ENCODE measurements at regions not wholly inside any gene's neighbourhood (a gene's known extent, or its start where the extent isn't known, plus 50 kb on each side); places are given as distances from the start of the nearest gene placed in this dataset.

DNA sequence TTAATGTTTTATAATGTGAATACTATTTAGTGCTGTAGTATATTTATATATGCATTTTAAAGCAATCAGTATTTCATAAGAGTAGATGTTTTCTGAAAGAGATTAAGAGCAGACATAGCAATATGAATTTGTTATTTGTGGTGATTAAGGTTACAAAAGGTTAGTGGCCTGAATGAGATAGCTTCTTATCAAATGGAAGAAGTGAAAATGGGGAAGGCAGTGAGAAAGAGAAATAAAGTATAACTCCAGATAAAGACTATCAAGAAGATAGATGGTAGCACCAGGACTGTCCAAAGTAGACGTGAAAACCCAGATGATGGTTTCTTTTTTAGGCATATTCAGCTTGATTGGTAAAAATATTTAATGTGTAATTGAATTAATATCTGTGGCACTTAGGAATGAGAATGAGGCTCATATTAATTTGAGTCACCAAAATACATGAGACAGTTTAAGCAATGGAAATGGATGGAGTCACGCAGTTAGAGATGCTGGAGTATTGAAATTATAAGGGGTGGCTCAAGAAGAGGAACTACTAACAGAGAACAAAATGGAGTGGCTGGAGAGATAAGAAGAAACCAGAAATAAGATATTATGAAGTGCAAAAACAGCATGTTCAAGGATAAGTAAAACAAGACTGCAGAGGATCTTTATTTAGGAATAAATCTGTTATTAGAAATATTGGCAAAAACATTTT lies 288.0 kb upstream of the SEMA3C start:
- POLR2A ChIA-PET: no interaction called here
- intact Hi-C loops (cut with micrococcal nuclease): no loop called here

GRCh38 chr7:81206217-81206616 lies 287.4 kb upstream of the SEMA3C start:
- DNase-seq: no peak
- no peak overlapping the region for H3K4me3 Mint-ChIP-seq

More for the DNA sequence above, 288.0 kb upstream of the SEMA3C start:
- no peak overlapping the region for H3K27ac ChIP-seq (ENCODE audit: low read depth, low read length)
- H3K27ac Mint-ChIP-seq: no peak overlapping the region
- H3K36me3 ChIP-seq (ENCODE audit: control insufficient read depth in 2 of 3, insufficient read depth in 3 of 3, low read length in 3 of 3): no peaks in the 10 kb centered on the region
- no peaks in the 10 kb centered on the region for H3K36me3 Mint-ChIP-seq
- no peaks in the 10 kb centered on the region for H3K9me3 ChIP-seq (ENCODE audit: control insufficient read depth in 2 of 3, low read length in 3 of 3)
- ATAC-seq (peak; percentile 55), DNase-seq (no peak)
- H3K27me3 Mint-ChIP-seq: no peaks in the 10 kb centered on the region
- H3K4me1 Mint-ChIP-seq: no peaks in the 10 kb centered on the region
- no peak overlapping the region for H3K4me3 ChIP-seq (ENCODE audit: low read length)
- CTCF ChIA-PET: no interaction called here
- no peak overlapping the region for H3K4me3 Mint-ChIP-seq
- H3K27me3 ChIP-seq (ENCODE audit: control insufficient read depth in 2 of 2, insufficient read depth in 2 of 2, low read length in 2 of 2): no peaks in the 10 kb centered on the region
- H3K9me3 Mint-ChIP-seq: peaks cover 0 to 17% (median 2%) of the 10 kb centered on the region in 11 donors
- H3K4me1 ChIP-seq (ENCODE audit: control insufficient read depth in 2 of 2, insufficient read depth in 2 of 2, low read length in 2 of 2): no peaks in the 10 kb centered on the region

DNA sequence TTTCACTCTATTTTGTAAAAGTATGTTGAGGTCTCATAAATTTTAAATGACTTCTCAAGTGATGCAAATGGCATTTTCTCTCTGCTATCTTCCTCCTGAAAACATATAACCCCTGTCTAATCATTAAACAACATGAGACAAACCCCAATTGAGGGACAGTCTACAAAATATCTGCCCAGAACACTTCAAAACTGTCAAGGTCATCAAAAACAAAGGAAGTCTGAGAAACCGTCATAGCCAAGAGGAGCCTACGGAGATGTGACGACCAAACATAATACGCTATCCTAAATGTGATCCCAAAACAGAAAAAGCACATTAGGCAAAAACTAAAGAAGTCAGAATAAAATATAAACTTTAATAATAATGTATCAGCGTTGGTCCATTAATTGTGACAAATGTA lies 282.3 kb upstream of the SEMA3C start:
- ChIA-PET CTCF (no interaction called here), POLR2A (no interaction called here)
- Mint-ChIP-seq H3K36me3 (no peaks in the 10 kb centered on the region), H3K9me3 (peaks cover 0 to 15% (median under 1%) of the 10 kb centered on the region in 11 donors), H3K4me3 (no peak overlapping the region), H3K27me3 (no peaks in the 10 kb centered on the region), H3K4me1 (no peaks in the 10 kb centered on the region), H3K27ac (no peak overlapping the region)
- H3K27me3 ChIP-seq (ENCODE audit: control insufficient read depth in 2 of 2, insufficient read depth in 2 of 2, low read length in 2 of 2): no peaks in the 10 kb centered on the region
- no peak overlapping the region for H3K27ac ChIP-seq (ENCODE audit: low read depth, low read length)
- no peaks in the 10 kb centered on the region for H3K4me1 ChIP-seq (ENCODE audit: control insufficient read depth in 2 of 2, insufficient read depth in 2 of 2, low read length in 2 of 2)
- DNase-seq (no peak), ATAC-seq (no peak)
- H3K36me3 ChIP-seq (ENCODE audit: control insufficient read depth in 2 of 3, insufficient read depth in 3 of 3, low read length in 3 of 3): no peaks in the 10 kb centered on the region
- intact Hi-C loops (cut with micrococcal nuclease): no loop called here
- no peak overlapping the region for H3K4me3 ChIP-seq (ENCODE audit: low read length)
- no peaks in the 10 kb centered on the region for H3K9me3 ChIP-seq (ENCODE audit: control insufficient read depth in 2 of 3, low read length in 3 of 3)

More at GRCh38 chr7:81206217-81206616, 287.4 kb upstream of the SEMA3C start:
- no peak for ATAC-seq
- Histone ChIP-seq H3K36me3 (ENCODE audit: control insufficient read depth in 2 of 3, insufficient read depth in 3 of 3, low read length in 3 of 3) (no peaks in the 10 kb centered on the region), H3K27me3 (ENCODE audit: control insufficient read depth in 2 of 2, insufficient read depth in 2 of 2, low read length in 2 of 2) (no peaks in the 10 kb centered on the region), H3K27ac (ENCODE audit: low read depth, low read length) (no peak overlapping the region), H3K9me3 (ENCODE audit: control insufficient read depth in 2 of 3, low read length in 3 of 3) (no peaks in the 10 kb centered on the region), H3K4me3 (ENCODE audit: low read length) (no peak overlapping the region), H3K4me1 (ENCODE audit: control insufficient read depth in 2 of 2, insufficient read depth in 2 of 2, low read length in 2 of 2) (no peaks in the 10 kb centered on the region)
- CTCF ChIA-PET: no interaction called here
- H3K36me3 Mint-ChIP-seq: no peaks in the 10 kb centered on the region
- peaks cover 0 to 17% (median 2%) of the 10 kb centered on the region in 11 donors for H3K9me3 Mint-ChIP-seq
- no peak overlapping the region for H3K27ac Mint-ChIP-seq
- POLR2A ChIA-PET: no interaction called here
- H3K4me1 Mint-ChIP-seq: no peaks in the 10 kb centered on the region
- intact Hi-C loops (cut with micrococcal nuclease): no loop called here
- no peaks in the 10 kb centered on the region for H3K27me3 Mint-ChIP-seq

- intact Hi-C loops (cut with micrococcal nuclease): no loop called here
- no peak for ATAC-seq
- Mint-ChIP-seq H3K27me3 (no peaks in the 10 kb centered on the region), H3K4me3 (no peak overlapping the region), H3K36me3 (no peaks in the 10 kb centered on the region), H3K9me3 (peaks cover 0 to 10% (median 0%) of the 10 kb centered on the region in 11 donors), H3K4me1 (no peaks in the 10 kb centered on the region), H3K27ac (no peak overlapping the region)
- Histone ChIP-seq H3K9me3 (ENCODE audit: control insufficient read depth in 2 of 3, low read length in 3 of 3) (no peaks in the 10 kb centered on the region), H3K27ac (ENCODE audit: low read depth, low read length) (no peak overlapping the region), H3K4me1 (ENCODE audit: control insufficient read depth in 2 of 2, insufficient read depth in 2 of 2, low read length in 2 of 2) (no peaks in the 10 kb centered on the region), H3K36me3 (ENCODE audit: control insufficient read depth in 2 of 3, insufficient read depth in 3 of 3, low read length in 3 of 3) (no peaks in the 10 kb centered on the region), H3K27me3 (ENCODE audit: control insufficient read depth in 2 of 2, insufficient read depth in 2 of 2, low read length in 2 of 2) (no peaks in the 10 kb centered on the region), H3K4me3 (ENCODE audit: low read length) (no peak overlapping the region)
- ChIA-PET POLR2A (no interaction called here), CTCF (no interaction called here)
- DNase-seq: no peak
Observed at GRCh38 chr7:81198766-81199165, 279.9 kb upstream of the SEMA3C start.

GRCh38 chr7:81197266-81197665 lies 278.4 kb upstream of the SEMA3C start:
- no peaks in the 10 kb centered on the region for H3K4me1 Mint-ChIP-seq

DNA sequence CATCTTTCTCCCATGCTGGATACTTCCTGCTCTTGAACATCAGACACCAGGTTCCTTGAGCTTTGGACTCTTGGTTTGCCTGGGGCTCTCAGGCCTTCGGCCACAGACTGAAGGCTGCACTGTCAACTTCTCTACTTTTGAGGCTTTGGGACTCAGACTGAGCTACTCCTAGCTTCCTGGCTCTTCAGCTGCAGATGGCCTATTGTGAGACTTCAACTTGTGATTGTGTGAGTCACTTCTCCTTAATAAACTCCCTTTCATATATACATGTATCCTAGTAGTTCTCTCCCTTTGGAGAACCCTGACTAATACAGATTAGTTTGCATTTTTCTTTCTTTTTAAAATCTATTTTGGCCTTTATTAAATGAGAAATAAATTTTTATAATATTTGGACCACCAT lies 276.2 kb upstream of the SEMA3C start:
- no peak for ATAC-seq
- Mint-ChIP-seq H3K4me1 (no peaks in the 10 kb centered on the region), H3K27me3 (no peaks in the 10 kb centered on the region), H3K36me3 (no peaks in the 10 kb centered on the region), H3K9me3 (peaks cover 0 to 20% (median 0%) of the 10 kb centered on the region in 11 donors), H3K27ac (no peak overlapping the region), H3K4me3 (no peak overlapping the region)
- no peaks in the 10 kb centered on the region for H3K4me1 ChIP-seq (ENCODE audit: control insufficient read depth in 2 of 2, insufficient read depth in 2 of 2, low read length in 2 of 2)
- no peaks in the 10 kb centered on the region for H3K27me3 ChIP-seq (ENCODE audit: control insufficient read depth in 2 of 2, insufficient read depth in 2 of 2, low read length in 2 of 2)
- ChIA-PET POLR2A (no interaction called here), CTCF (no interaction called here)
- H3K36me3 ChIP-seq (ENCODE audit: control insufficient read depth in 2 of 3, insufficient read depth in 3 of 3, low read length in 3 of 3): no peaks in the 10 kb centered on the region
- no peaks in the 10 kb centered on the region for H3K9me3 ChIP-seq (ENCODE audit: control insufficient read depth in 2 of 3, low read length in 3 of 3)
- H3K27ac ChIP-seq (ENCODE audit: low read depth, low read length): no peak overlapping the region
- H3K4me3 ChIP-seq (ENCODE audit: low read length): no peak overlapping the region
- no peak for DNase-seq
- intact Hi-C loops (cut with micrococcal nuclease): no loop called here

More at GRCh38 chr7:81197266-81197665, 278.4 kb upstream of the SEMA3C start:
- Histone ChIP-seq H3K9me3 (ENCODE audit: control insufficient read depth in 2 of 3, low read length in 3 of 3) (no peaks in the 10 kb centered on the region), H3K36me3 (ENCODE audit: control insufficient read depth in 2 of 3, insufficient read depth in 3 of 3, low read length in 3 of 3) (no peaks in the 10 kb centered on the region), H3K27ac (ENCODE audit: low read depth, low read length) (no peak overlapping the region), H3K27me3 (ENCODE audit: control insufficient read depth in 2 of 2, insufficient read depth in 2 of 2, low read length in 2 of 2) (no peaks in the 10 kb centered on the region), H3K4me3 (ENCODE audit: low read length) (no peak overlapping the region), H3K4me1 (ENCODE audit: control insufficient read depth in 2 of 2, insufficient read depth in 2 of 2, low read length in 2 of 2) (no peaks in the 10 kb centered on the region)
- CTCF ChIA-PET: no interaction called here
- intact Hi-C loops (cut with micrococcal nuclease): no loop called here
- Mint-ChIP-seq H3K9me3 (peaks cover 0 to 20% (median 0%) of the 10 kb centered on the region in 11 donors), H3K4me3 (no peak overlapping the region), H3K36me3 (no peaks in the 10 kb centered on the region), H3K27ac (no peak overlapping the region), H3K27me3 (no peaks in the 10 kb centered on the region)
- ATAC-seq (no peak), DNase-seq (no peak)
- POLR2A ChIA-PET: no interaction called here

DNA sequence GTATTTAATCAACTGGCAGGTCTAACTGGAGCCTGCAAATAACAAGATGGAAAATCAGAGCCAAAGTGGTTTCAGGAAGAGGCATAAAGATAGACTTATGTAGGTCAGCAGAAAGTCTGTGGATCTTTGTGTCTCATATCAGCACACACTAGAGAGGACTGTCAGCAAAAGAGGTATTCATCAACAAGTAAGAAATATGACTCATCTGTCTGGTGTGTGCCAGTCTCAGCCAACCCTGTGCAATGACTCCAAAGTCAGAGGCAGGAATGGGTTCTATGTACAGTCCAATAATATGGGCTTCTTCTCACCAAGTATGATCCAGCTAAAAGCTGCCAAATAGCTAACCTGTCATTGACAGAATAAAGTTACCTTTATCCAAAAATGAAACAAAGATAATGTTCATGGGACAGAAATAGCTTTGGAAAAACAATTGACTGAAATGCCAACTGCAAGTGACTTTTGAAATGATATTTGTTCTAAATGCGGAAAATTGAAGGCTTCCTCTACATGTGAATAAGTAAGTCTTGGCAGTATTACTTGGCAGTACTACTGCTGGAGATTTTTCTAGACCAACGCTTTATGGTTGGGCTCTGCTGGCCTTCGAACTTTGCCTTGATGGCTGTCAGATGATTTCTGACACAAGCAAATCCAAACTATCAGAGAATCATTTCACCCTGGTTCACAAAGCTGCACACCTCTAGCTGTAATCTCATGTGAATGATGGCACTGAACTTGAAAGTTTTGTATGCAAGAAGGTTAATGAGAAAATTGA lies 272.3 kb upstream of the SEMA3C start:
- Mint-ChIP-seq H3K36me3 (no peaks in the 10 kb centered on the region), H3K4me1 (no peaks in the 10 kb centered on the region), H3K9me3 (peaks cover 0 to 13% (median 0%) of the 10 kb centered on the region in 11 donors), H3K27me3 (no peaks in the 10 kb centered on the region), H3K27ac (no peak overlapping the region), H3K4me3 (no peak overlapping the region)
- DNase-seq (no peak), ATAC-seq (no peak)
- Histone ChIP-seq H3K9me3 (ENCODE audit: control insufficient read depth in 2 of 3, low read length in 3 of 3) (no peaks in the 10 kb centered on the region), H3K27me3 (ENCODE audit: control insufficient read depth in 2 of 2, insufficient read depth in 2 of 2, low read length in 2 of 2) (no peaks in the 10 kb centered on the region), H3K4me1 (ENCODE audit: control insufficient read depth in 2 of 2, insufficient read depth in 2 of 2, low read length in 2 of 2) (no peaks in the 10 kb centered on the region), H3K27ac (ENCODE audit: low read depth, low read length) (no peak overlapping the region), H3K4me3 (ENCODE audit: low read length) (no peak overlapping the region), H3K36me3 (ENCODE audit: control insufficient read depth in 2 of 3, insufficient read depth in 3 of 3, low read length in 3 of 3) (no peaks in the 10 kb centered on the region)
- ChIA-PET CTCF (no interaction called here), POLR2A (no interaction called here)
- intact Hi-C loops (cut with micrococcal nuclease): no loop called here

Data from naive thymus-derived CD4-positive, alpha-beta T cell (primary cell).